Endothelial cell of umbilical vein (primary cell): ENCODE measurements at regions not wholly inside any gene's neighbourhood (a gene's known extent, or its start where the extent isn't known, plus 50 kb on each side); places are given as distances from the start of the nearest gene placed in this dataset.

Source experiments
- POLR2A ChIP-seq: IDR thresholded peaks from 2 replicates; pipeline ENCODE4 v1.6.1; 2012; ENCODE audit warnings: low read depth, mild to moderate bottlenecking, control low read depth, low read length
- TF ChIP-seq, protein P1 (sequence below): IDR thresholded peaks from 2 replicates; pipeline ENCODE4 v1.6.1; 2011; ENCODE audit not compliant: insufficient read depth, insufficient read length
- TF ChIP-seq, protein P2 (sequence below), 2 donors: IDR thresholded peaks; 1 replicate in 1 of 2; 2 replicates in 1 of 2; pipeline ENCODE4 v1.5.1; 2011; ENCODE audit warnings: low read length in 2 of 2, mild to moderate bottlenecking in 2 of 2, moderate library complexity in 2 of 2, control low read depth in 1 of 2, inconsistent platforms in 1 of 2, low read depth in 1 of 2; ENCODE audit not compliant: insufficient read depth in 1 of 2; ENCODE audit errors: extremely low read depth in 1 of 2

- TF ChIP-seq POLR2A = no peak
- TF ChIP-seq, protein P1, sequence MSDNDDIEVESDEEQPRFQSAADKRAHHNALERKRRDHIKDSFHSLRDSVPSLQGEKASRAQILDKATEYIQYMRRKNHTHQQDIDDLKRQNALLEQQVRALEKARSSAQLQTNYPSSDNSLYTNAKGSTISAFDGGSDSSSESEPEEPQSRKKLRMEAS = no peak
- TF ChIP-seq, protein P2, sequence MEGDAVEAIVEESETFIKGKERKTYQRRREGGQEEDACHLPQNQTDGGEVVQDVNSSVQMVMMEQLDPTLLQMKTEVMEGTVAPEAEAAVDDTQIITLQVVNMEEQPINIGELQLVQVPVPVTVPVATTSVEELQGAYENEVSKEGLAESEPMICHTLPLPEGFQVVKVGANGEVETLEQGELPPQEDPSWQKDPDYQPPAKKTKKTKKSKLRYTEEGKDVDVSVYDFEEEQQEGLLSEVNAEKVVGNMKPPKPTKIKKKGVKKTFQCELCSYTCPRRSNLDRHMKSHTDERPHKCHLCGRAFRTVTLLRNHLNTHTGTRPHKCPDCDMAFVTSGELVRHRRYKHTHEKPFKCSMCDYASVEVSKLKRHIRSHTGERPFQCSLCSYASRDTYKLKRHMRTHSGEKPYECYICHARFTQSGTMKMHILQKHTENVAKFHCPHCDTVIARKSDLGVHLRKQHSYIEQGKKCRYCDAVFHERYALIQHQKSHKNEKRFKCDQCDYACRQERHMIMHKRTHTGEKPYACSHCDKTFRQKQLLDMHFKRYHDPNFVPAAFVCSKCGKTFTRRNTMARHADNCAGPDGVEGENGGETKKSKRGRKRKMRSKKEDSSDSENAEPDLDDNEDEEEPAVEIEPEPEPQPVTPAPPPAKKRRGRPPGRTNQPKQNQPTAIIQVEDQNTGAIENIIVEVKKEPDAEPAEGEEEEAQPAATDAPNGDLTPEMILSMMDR (IDR thresholded peaks at IDR 0.05; ENCODE audit: extremely low read depth in 1 of 2, insufficient read depth in 1 of 2, low read depth in 1 of 2, low read length in 2 of 2) = no peak
Measured at GRCh38 chr9:135286961-135287360, 192.6 kb upstream of the PPP1R26 start.
